Hematopoietic multipotent progenitor cell treated with erythropoietin and hydrocortisone succinate and interleukin-3 and kit ligand, for 4 days (in vitro differentiated cells): ENCODE measurements at regions not wholly inside any gene's neighbourhood (a gene's known extent, or its start where the extent isn't known, plus 50 kb on each side); places are given as distances from the start of the nearest gene placed in this dataset.
A peak's percentile ranks its signal among the peaks of the same experiment; 100 is the strongest.

Experiments
- DNase-seq: peaks from one replicate; pipeline ENCODE4 v3.0.0-alpha.2; 2015

- no peak for DNase-seq
Measured at GRCh38 chr13:47502166-47502565, 498.9 kb downstream of the SUCLA2 start.

GRCh38 chr13:47499358-47500150 lies 501.5 kb downstream of the SUCLA2 start:
- no peak for DNase-seq

- DNase-seq: no peak
Measured at GRCh38 chr13:47484548-47484947, 516.5 kb downstream of the SUCLA2 start.

GRCh38 chr13:47481536-47481935 lies 519.5 kb downstream of the SUCLA2 start:
- DNase-seq: no peak

GRCh38 chr13:47480951-47481350 lies 520.1 kb downstream of the SUCLA2 start:
- DNase-seq: peak; percentile 22

- DNase-seq: no peak
Measured at GRCh38 chr13:47480121-47480520, 521.0 kb downstream of the SUCLA2 start.

GRCh38 chr13:47478985-47479384 lies 522.1 kb downstream of the SUCLA2 start:
- DNase-seq: no peak

GRCh38 chr13:47475441-47475948 lies 525.6 kb downstream of the SUCLA2 start:
- no peak for DNase-seq

- no peak for DNase-seq
Measured at GRCh38 chr13:47474839-47475238, 526.2 kb downstream of the SUCLA2 start.

GRCh38 chr13:47474326-47474725 lies 526.7 kb downstream of the SUCLA2 start:
- DNase-seq: no peak

GRCh38 chr13:47472516-47472915 lies 528.6 kb downstream of the SUCLA2 start:
- DNase-seq: no peak

- no peak for DNase-seq
Measured at GRCh38 chr13:47463726-47464125, 537.3 kb downstream of the SUCLA2 start.

- no peak for DNase-seq
Measured at GRCh38 chr13:47463002-47463401, 538.1 kb downstream of the SUCLA2 start.

- DNase-seq: no peak
Measured at GRCh38 chr13:47461816-47462215, 539.3 kb downstream of the SUCLA2 start.

- peak; percentile 54 for DNase-seq
Measured at GRCh38 chr13:47459512-47459911, 541.6 kb downstream of the SUCLA2 start.

- no peak for DNase-seq
Measured at GRCh38 chr13:47457626-47458025, 543.4 kb downstream of the SUCLA2 start.

- peak; percentile 29 for DNase-seq
Measured at GRCh38 chr13:47455626-47456025, 545.4 kb downstream of the SUCLA2 start.

GRCh38 chr13:47454986-47455385 lies 546.1 kb downstream of the SUCLA2 start:
- DNase-seq: no peak

- no peak for DNase-seq
Measured at GRCh38 chr13:47437406-47437805, 540.6 kb upstream of the HTR2A start.

- DNase-seq: no peak
Measured at GRCh38 chr13:47433461-47434005, 536.7 kb upstream of the HTR2A start.

GRCh38 chr13:47426126-47426849 lies 529.4 kb upstream of the HTR2A start:
- no peak for DNase-seq

GRCh38 chr13:47421525-47421924 lies 524.7 kb upstream of the HTR2A start:
- DNase-seq: no peak

GRCh38 chr13:47420568-47420967 lies 523.7 kb upstream of the HTR2A start:
- DNase-seq: no peak

- no peak for DNase-seq
Measured at GRCh38 chr13:47420020-47420419, 523.2 kb upstream of the HTR2A start.
